GM21529 (cell line): ENCODE measurements at regions not wholly inside any gene's neighbourhood (a gene's known extent, or its start where the extent isn't known, plus 50 kb on each side); places are given as distances from the start of the nearest gene placed in this dataset.

ENCODE experiments used
- ATAC-seq: cut with Tn5 transposase; IDR thresholded peaks from one replicate; pipeline ENCODE4 v1.9.1; 2021; ENCODE audit not compliant: unreplicated experiment

DNA sequence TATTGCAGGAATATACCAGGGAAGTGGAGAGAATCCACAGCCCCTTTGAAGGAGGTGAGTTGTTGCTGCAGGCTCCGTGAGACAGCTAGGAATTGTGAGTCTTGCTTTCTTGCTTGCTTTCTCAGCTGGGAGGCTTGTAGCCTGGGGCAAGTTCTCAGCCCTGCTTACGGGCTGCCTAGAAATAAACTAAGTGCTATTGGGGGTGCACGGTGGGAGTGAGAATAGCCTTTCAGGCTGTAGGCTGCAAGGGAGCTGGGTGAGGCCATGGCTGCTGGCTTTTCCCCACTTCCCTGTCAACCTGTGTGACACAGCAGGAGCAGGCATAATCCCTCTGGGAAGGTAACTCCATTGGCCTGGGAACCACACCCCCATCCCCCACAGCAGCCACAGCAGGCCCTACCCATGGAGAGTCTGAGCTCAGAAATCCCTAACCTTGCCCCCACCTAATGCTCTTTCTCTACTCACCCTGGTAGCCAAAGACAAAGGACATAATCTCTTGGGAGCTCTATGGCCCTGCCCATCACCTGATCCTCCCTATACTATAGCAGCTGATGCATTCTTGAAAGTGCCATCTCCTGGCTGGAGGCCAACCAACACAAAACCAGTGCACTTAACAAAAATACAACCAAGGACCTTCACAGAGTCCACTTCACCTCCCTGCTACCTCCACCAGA lies 113.0 kb downstream of the MMRN1 start:
- ATAC-seq: no peak

GRCh38 chr4:90012918-90013317 lies 114.3 kb upstream of the CCSER1 start:
- no peak for ATAC-seq

DNA sequence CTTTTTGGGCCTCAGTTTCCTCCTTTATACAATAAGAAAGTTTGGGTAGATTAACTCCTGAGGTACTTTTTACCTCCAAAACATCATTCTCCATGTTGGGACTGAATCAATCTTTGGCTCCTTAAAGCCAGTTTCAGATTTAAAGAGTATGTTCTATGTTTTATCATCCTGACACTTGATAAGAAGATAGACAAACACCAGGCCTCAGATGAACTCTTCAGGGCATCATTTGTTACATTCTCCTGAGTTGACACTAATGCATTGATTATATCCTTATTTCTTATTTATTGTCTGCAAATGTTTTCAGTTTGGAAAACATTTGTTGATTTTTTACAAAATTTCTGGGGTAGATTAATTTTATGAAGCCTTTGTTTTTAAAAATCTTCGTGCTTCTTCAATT lies 102.7 kb upstream of the CCSER1 start:
- ATAC-seq: no peak

DNA sequence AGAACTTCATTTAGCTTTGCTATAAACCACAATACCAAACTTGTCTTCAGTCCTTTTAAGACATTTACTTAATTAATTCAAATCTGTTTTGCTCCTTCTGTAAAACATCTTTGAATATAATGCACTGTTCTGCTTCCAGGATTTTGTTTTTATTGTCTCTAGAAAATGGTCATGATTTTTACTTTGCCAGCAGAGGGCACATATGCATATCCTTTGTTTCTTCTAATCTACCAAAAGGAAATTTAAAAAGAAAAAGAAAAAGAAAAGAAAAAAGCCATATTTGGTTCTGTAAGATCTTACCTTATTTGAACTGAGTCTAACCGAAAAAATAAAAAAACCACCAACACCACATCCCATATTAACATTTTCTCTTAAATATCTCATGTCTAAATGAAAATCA lies 101.9 kb upstream of the CCSER1 start:
- no peak for ATAC-seq

DNA sequence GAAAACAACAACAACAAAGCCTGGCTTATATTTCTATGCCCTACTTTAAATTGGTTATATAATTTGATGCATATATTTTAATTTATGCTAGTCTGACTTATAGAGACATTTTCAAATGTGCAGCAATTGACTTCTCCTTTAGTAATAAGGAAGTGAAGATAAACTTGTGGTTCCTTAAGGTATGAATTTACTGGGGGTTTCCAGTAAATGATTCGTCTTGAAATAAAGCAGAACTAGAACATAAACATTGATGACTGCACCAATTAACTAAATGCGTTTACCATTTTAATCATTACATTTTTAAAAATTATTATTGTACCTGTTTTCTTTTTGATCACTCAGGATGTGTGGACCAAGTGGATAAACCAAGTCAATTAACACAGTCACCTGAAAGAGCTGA lies 99.6 kb upstream of the CCSER1 start:
- peak; percentile 90 for ATAC-seq

DNA sequence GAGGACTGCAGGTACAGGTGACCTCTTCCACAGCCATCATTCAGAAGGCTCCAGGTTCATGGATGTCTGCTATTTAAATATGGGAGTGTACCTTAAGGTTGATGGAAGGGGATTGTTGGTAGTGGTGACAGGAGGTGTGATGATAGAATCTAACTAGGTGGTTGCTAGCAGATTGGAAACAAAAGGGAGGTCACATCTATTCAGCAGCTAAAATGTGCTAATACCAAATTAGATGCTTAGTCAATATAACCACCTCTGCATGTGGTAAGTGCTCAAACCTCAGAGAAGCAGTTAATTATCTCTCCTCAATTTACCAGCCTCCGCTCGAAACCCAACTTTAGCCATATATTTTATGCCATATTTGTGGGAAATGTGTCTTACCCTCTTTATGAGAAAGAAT lies 98.7 kb upstream of the CCSER1 start:
- ATAC-seq: no peak

GRCh38 chr4:90030202-90030601 lies 97.0 kb upstream of the CCSER1 start:
- ATAC-seq: no peak

DNA sequence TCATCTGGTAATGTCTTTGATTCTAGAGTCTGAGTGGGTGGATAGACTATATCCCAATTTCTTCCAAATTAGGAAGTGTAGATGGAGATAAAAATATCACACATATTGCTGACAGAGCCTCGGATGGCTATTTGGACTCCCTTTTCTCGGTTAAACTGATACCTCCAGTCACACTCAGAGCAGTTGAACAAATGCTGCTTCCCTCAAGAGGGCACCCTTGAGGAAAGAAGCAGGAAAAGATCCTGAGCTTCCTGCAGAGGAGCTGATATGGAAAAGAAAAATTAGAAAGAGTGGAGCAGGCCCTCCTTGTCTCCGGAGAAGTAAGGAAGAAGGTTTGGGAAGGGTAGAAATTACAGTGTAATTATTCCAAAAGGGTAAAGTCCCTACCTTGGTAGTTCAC lies 96.2 kb upstream of the CCSER1 start:
- ATAC-seq: no peak

- no peak for ATAC-seq
Observed at GRCh38 chr4:90039122-90039521, 88.1 kb upstream of the CCSER1 start.

- ATAC-seq: no peak
Observed at GRCh38 chr4:90051999-90052398, 75.2 kb upstream of the CCSER1 start.

- ATAC-seq: no peak
Observed at GRCh38 chr4:90057091-90057490, 70.1 kb upstream of the CCSER1 start.

- no peak for ATAC-seq
Observed at GRCh38 chr4:90060039-90060438, 67.2 kb upstream of the CCSER1 start.

GRCh38 chr4:90061881-90062280 lies 65.3 kb upstream of the CCSER1 start:
- no peak for ATAC-seq

GRCh38 chr4:90064196-90064595 lies 63.0 kb upstream of the CCSER1 start:
- no peak for ATAC-seq

DNA sequence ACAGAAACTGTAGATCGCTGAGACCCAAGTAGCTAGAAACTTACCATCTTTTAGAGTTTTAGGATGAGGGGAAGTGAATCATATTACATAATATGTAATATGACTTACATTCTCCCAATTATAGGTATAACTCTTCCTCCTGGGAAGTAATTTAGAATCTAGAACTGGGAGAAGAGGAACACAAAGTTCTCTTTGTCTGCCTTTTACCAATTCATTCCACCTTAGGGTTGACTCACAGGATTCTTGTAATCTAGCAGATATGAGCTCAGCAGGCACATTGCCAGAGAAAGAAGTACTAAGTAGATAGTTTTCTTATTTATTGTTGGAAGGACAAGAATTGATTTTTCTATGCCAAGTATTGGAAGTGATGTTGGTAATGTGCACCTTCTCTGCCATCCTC lies 58.0 kb upstream of the CCSER1 start:
- ATAC-seq: no peak

DNA sequence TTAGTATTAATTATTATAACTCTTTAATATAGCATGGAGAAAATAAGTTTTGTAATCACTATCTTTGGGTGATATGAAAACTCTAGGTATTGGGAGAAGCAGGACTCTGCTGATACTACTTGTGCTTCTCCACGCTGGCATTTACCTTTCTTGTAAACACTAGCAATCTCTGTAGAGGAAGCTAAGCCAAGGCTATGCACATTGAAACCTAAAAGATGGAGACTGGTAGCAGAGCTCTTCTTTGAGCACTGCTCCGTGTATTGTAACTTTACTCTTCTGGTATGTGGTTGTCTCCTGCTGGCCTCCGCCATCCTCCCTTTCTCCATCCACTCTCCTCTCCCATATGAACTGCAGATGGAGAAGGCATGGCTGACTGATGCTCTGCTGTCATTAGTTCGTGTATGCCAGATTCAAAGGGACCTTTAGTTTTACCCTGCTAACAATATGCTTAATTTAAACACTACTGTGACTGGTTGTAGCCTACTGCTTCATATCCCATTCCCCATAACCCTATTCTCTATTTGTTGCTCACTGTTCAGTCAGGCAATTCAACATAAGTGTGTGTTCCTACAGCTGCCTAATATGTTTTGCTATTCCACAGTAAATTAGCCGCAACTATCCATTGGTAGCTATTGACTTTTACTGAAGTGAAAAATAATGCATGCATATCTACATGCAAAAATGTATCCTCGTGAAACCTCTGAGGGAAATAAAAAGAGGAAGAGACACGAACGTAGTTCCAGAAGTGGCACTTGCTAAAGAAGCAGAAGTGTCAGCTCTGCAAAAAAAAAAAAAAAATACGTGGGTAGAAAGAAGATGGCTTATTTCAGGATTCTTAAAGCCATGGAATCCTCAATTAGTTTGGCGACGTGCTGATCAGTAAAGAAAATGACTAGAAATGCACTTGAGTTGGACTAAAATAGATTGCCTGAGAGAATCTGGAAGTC lies 55.6 kb upstream of the CCSER1 start:
- ATAC-seq: peak; percentile 56

- ATAC-seq: no peak
Observed at GRCh38 chr4:90074322-90074886, 52.8 kb upstream of the CCSER1 start.
